K562 (cell line): ENCODE measurements at regions not wholly inside any gene's neighbourhood (a gene's known extent, or its start where the extent isn't known, plus 50 kb on each side); places are given as distances from the start of the nearest gene placed in this dataset.

Source experiments
- CGGBP1 ChIP-seq: fragments of 250-450 bp; sonication (Bioruptor Pico); IDR thresholded peaks from 2 replicates; pipeline ENCODE4 v1.9.0; 2021; ENCODE audit warnings: mild to moderate bottlenecking
- DMBX1 ChIP-seq: fragments of 250-450 bp; sonication (Bioruptor Pico); IDR thresholded peaks from 2 replicates; pipeline ENCODE4 v1.8.0; 2022; ENCODE audit warnings: inconsistent platforms, mild to moderate bottlenecking, moderate library complexity, borderline replicate concordance
- HDAC6 ChIP-seq: IDR thresholded peaks from 2 replicates; pipeline ENCODE4 v1.6.1; 2012; ENCODE audit warnings: low read depth, mild to moderate bottlenecking, control low read depth, inconsistent platforms, low read length, moderate library complexity
- HLTF ChIP-seq: fragments of 450-650 bp; IDR thresholded peaks from 2 replicates; pipeline ENCODE4 v1.6.1; 2016
- HMGXB4 ChIP-seq: sonication (generic); formaldehyde crosslinking; IDR thresholded peaks from 2 replicates; pipeline ENCODE4 v1.8.1; 2023; ENCODE audit warnings: mild to moderate bottlenecking, missing genetic modification reagents
- HNRNPK ChIP-seq: fragments of 200-400 bp; formaldehyde crosslinking; IDR thresholded peaks from one replicate; pipeline ENCODE4 v1.6.1; 2018; ENCODE audit warnings: mild to moderate bottlenecking, low read depth, low read length; ENCODE audit not compliant: poor library complexity, severe bottlenecking
- JUNB ChIP-seq: fragments of 450-650 bp; formaldehyde crosslinking; conservative IDR thresholded peaks from 2 replicates; pipeline ENCODE4 v1.4.0; 2020; ENCODE audit warnings: mild to moderate bottlenecking
- KHSRP ChIP-seq: fragments of 450-650 bp; IDR thresholded peaks from 2 replicates; pipeline ENCODE4 v1.6.1; 2017
- NCOA6 ChIP-seq: fragments of 450-650 bp; IDR thresholded peaks from 2 replicates; pipeline ENCODE4 v1.6.1; 2017; ENCODE audit warnings: mild to moderate bottlenecking
- NFYB ChIP-seq: IDR thresholded peaks from 2 replicates; pipeline ENCODE4 v1.6.1; 2011; ENCODE audit warnings: mild to moderate bottlenecking, moderate library complexity; ENCODE audit not compliant: insufficient read length; ENCODE audit errors: extremely low read depth
- NONO ChIP-seq, 2 experiments: fragments of 200-400 bp in 1 of 2; fragments of 450-650 bp in 1 of 2; formaldehyde crosslinking in 1 of 2; IDR thresholded peaks; 2 replicates each; pipeline ENCODE4 v1.6.1; 2017; ENCODE audit warnings: low read depth in 2 of 2, mild to moderate bottlenecking in 2 of 2, moderate library complexity in 2 of 2, low read length in 1 of 2
- OTX1 ChIP-seq: fragments of 450-650 bp; formaldehyde crosslinking; IDR thresholded peaks from 2 replicates; pipeline ENCODE4 v1.4.0; 2022; ENCODE audit warnings: mild to moderate bottlenecking
- PTTG1 ChIP-seq: fragments of 450-650 bp; IDR thresholded peaks from 2 replicates; pipeline ENCODE4 v1.6.1; 2016; ENCODE audit warnings: low read depth, mild to moderate bottlenecking, missing genetic modification characterization, missing compliant biosample characterization
- RAD21 ChIP-seq, 2 experiments: fragments of 250-450 bp in 1 of 2; fragments of 450-650 bp in 1 of 2; sonication (Bioruptor Pico) in 1 of 2; formaldehyde crosslinking in 1 of 2; IDR thresholded peaks in 1 of 2; conservative IDR thresholded peaks in 1 of 2; 2 replicates each; pipeline versions ENCODE4 v1.4.0 to v1.8.0; 2020 to 2022; ENCODE audit warnings: mild to moderate bottlenecking in 2 of 2, moderate library complexity in 1 of 2
- RHOXF2B ChIP-seq: fragments of 250-450 bp; sonication (Bioruptor Pico); conservative IDR thresholded peaks from 2 replicates; pipeline ENCODE4 v1.5.1; 2021
- SREBF1 ChIP-seq: fragments of 150-350 bp; IDR thresholded peaks from 2 replicates; pipeline ENCODE4 v1.6.1; 2014; ENCODE audit warnings: antibody characterized with exemption, low read depth, low read length, borderline replicate concordance
- TF ChIP-seq, protein P1 (sequence below): fragments of 450-650 bp; IDR thresholded peaks from 2 replicates; pipeline ENCODE4 v1.6.1; 2017; ENCODE audit warnings: antibody characterized with exemption, mild to moderate bottlenecking
- TF ChIP-seq, protein P2 (sequence below): fragments of 450-650 bp; IDR thresholded peaks from 2 replicates; pipeline ENCODE4 v1.6.1; 2016; ENCODE audit warnings: missing biosample characterization, missing genetic modification characterization
- TF ChIP-seq, protein P3 (sequence below): fragments of 450-650 bp; formaldehyde crosslinking; IDR thresholded peaks from 2 replicates; pipeline ENCODE4 v1.4.0; 2022; ENCODE audit warnings: missing genetic modification characterization

- TF ChIP-seq RAD21 (CRISPR knock-in tag; conservative IDR thresholded peaks at IDR 0.05 in 1 of 2, IDR thresholded peaks at IDR 0.05 in 1 of 2) (no peak), SREBF1 (no peak), DMBX1 (CRISPR knock-in tag) (peak; percentile 99), PTTG1 (tag) (peak; percentile 96), NCOA6 (no peak), NFYB (no peak), KHSRP (no peak), JUNB (no peak), RHOXF2B (CRISPR knock-in tag) (peak; percentile 93), HMGXB4 (CRISPR knock-in tag) (no peak), NONO (IDR thresholded peaks at IDR 0.05; ENCODE audit: low read depth in 2 of 2, low read length in 1 of 2) (no peak), HNRNPK (no peak), HLTF (no peak), HDAC6 (no peak), CGGBP1 (CRISPR knock-in tag) (no peak), OTX1 (CRISPR knock-in tag) (no peak)
- TF ChIP-seq, protein P1, sequence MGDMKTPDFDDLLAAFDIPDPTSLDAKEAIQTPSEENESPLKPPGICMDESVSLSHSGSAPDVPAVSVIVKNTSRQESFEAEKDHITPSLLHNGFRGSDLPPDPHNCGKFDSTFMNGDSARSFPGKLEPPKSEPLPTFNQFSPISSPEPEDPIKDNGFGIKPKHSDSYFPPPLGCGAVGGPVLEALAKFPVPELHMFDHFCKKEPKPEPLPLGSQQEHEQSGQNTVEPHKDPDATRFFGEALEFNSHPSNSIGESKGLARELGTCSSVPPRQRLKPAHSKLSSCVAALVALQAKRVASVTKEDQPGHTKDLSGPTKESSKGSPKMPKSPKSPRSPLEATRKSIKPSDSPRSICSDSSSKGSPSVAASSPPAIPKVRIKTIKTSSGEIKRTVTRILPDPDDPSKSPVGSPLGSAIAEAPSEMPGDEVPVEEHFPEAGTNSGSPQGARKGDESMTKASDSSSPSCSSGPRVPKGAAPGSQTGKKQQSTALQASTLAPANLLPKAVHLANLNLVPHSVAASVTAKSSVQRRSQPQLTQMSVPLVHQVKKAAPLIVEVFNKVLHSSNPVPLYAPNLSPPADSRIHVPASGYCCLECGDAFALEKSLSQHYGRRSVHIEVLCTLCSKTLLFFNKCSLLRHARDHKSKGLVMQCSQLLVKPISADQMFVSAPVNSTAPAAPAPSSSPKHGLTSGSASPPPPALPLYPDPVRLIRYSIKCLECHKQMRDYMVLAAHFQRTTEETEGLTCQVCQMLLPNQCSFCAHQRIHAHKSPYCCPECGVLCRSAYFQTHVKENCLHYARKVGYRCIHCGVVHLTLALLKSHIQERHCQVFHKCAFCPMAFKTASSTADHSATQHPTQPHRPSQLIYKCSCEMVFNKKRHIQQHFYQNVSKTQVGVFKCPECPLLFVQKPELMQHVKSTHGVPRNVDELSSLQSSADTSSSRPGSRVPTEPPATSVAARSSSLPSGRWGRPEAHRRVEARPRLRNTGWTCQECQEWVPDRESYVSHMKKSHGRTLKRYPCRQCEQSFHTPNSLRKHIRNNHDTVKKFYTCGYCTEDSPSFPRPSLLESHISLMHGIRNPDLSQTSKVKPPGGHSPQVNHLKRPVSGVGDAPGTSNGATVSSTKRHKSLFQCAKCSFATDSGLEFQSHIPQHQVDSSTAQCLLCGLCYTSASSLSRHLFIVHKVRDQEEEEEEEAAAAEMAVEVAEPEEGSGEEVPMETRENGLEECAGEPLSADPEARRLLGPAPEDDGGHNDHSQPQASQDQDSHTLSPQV = peak; percentile 98
- TF ChIP-seq, protein P2, sequence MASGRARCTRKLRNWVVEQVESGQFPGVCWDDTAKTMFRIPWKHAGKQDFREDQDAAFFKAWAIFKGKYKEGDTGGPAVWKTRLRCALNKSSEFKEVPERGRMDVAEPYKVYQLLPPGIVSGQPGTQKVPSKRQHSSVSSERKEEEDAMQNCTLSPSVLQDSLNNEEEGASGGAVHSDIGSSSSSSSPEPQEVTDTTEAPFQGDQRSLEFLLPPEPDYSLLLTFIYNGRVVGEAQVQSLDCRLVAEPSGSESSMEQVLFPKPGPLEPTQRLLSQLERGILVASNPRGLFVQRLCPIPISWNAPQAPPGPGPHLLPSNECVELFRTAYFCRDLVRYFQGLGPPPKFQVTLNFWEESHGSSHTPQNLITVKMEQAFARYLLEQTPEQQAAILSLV (tag) = peak; percentile 95
- TF ChIP-seq, protein P3, sequence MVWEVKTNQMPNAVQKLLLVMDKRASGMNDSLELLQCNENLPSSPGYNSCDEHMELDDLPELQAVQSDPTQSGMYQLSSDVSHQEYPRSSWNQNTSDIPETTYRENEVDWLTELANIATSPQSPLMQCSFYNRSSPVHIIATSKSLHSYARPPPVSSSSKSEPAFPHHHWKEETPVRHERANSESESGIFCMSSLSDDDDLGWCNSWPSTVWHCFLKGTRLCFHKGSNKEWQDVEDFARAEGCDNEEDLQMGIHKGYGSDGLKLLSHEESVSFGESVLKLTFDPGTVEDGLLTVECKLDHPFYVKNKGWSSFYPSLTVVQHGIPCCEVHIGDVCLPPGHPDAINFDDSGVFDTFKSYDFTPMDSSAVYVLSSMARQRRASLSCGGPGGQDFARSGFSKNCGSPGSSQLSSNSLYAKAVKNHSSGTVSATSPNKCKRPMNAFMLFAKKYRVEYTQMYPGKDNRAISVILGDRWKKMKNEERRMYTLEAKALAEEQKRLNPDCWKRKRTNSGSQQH (CRISPR knock-in tag) = peak; percentile 78; the same call in 1 of the 2 replicates
These were observed 77.1 kb upstream of the C4orf54 start (continued) for GRCh38 chr4:99734583-99735322.
